T47D (cell line): ENCODE measurements at regions not wholly inside any gene's neighbourhood (a gene's known extent, or its start where the extent isn't known, plus 50 kb on each side); places are given as distances from the start of the nearest gene placed in this dataset.

Source experiments
- DNase-seq, 2 experiments: peaks; one replicate each; pipeline versions ENCODE4 v3.0.0 to v3.0.0-alpha.2; 2011 to 2012; ENCODE audit warnings: low read depth in 1 of 2, low spot score in 1 of 2
- JUND ChIP-seq: IDR thresholded peaks from 2 replicates; pipeline ENCODE4 v1.6.1; 2012; ENCODE audit warnings: low read depth
- in situ Hi-C: cut with HindIII; loops from 2 replicates; pipeline ENCODE4 v1.10.0; 2016; ENCODE audit warnings: low sequenced_read_pairs, low pct_unique_long_range_greater_than_20kb

DNA sequence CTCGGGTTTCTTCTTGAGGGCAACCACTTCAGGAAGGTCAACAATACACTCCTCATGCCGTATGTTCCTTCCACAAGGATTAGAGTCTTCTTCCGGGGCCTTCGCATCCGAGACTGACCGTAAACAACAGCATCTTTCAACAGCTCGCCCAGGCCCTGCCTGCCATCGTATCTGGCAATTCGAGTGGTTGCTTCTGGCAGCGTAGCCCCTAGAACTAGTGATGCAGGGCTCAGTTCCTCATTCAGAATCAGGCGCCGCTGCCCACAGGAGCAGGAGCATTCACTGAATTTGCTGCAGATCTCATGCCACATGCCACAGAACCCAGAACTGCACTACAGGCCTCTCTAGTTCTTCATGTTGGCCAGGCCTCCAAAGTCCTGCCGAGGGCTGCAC is 59.0 kb upstream of the AFDN start:
- in situ Hi-C loops, result no loop called here
- no peak for TF ChIP-seq JUND
- no peak for DNase-seq

DNA sequence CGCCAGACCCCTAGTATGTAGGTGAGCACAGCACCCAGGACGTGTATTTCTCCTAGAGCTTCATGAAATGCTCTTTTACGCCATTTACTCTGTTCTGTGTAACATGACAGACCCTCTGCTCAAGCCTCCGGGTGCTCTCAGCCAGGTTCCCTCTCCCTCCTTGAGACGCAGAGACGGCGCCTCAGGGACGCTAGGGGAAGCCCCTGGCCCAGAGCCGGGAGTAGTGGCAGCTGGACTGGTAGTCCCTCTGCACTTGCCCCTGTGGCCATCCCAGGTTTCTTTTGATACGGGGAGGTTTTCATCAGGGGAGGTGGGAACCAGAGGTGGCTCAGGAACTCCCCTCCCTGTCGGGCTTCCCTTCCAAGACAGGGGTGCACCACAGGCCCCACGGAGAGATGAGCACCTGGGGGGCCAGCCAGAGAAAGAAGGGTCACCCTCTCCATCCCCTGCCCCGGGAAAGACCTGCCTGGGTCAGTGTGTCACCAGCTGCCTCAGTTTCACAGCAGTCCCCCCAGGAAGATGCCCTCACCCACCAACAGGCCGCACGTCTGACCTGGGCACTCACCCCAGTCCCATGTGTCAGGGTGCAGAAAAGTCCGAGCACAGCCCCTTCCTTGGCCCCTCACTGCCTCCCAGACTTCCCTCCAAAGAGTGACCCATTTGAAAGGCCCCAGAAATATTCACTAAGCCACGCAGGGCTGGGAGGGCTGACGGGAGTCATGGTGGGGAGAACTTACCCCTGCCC is 58.1 kb upstream of the AFDN start:
- in situ Hi-C loops, result no loop called here
- no peak for TF ChIP-seq JUND
- no peak for DNase-seq

DNA sequence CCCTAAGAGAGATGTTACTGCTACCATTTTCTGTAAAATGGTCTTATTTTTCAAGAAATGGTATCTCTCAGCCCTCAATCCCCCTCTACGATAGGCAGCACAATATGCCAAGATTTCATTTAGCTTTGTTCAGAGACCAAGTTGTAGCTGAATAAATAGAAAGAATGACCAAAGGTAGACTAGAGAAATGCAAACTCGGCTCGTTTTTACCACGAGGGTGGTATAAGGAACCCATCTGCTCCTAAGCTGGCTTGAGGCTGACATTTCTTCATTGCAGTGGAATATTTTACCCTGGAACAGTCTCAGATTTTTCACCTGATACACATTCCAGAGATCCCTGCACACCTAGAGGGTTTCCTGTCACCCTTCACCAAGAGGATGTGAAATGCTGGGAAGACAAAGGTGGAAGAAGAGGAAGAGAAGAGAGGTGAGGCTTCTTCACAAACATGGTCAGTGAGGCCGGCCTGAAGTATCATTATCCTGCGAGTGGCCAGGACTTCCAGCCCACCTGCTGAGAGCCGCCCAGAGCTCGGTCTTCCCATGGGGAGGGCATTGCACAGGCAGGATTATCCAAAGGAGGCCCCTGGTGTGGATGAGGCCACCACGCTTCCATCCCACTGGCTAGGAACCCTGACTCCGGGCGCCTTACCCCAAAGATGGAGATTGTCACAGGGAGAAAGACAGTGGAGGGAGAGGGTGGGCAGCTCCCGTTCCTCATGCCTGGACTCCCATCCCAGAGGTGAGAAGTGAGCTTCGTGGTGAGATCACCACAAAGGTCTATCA is 57.1 kb upstream of the AFDN start:
- DNase-seq, result no peak
- in situ Hi-C loops, result no loop called here
- TF ChIP-seq JUND, result no peak

DNA sequence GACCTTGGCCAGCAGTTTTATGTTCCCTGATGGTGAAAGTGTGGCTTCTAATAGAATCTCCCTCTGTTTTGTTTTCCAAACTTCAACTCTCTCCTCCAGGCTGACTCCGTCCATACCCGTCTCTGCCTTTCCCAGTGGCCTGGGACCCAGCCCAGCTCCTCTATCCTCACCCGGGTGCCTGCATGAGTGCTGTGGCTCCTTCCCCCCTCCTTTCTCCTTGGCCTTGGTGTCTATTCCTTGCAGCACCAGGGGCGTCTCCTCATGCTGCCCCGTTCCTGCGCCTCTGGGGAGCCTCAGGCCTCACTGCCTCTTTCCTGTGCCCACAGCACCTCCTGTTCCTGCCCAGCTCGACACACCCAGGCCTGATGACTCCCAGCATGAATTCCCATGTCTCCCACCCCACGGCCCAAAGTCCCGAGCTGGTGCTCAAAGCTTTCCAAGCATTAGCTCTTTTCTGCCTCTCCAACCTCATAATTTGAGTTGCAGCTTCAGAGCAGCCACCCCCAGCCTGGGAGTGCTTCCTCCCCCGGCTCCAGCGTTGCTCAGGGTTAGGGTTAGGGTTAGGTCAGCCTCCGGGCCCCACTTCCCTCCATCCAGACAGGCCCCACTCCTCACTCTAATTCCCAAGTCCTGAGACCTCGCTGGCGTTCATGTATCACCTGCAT is 56.3 kb upstream of the AFDN start:
- TF ChIP-seq JUND, result no peak
- in situ Hi-C loops, result no loop called here
- no peak for DNase-seq

DNA sequence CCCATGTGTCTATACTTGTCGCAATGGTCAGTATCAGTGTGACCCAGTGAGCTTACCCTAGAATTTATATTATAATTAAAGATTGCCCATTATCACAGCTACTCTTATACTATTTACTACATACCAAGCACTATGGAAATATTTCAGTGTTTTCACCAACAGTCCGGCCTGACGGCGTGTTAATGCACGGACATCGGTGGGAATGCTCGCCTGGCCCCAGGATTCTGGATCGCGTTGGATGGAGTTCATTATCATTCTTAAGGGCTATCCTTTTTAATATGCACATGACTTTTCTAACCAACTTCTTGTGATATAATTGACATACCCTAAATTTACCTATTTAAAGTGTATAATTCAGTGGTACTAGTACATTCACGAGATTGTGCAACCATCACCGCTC is 51.8 kb upstream of the AFDN start:
- no peak for DNase-seq
- no peak for TF ChIP-seq JUND
- in situ Hi-C loops, result no loop called here

- no peak for TF ChIP-seq JUND
- no peak for DNase-seq
- in situ Hi-C loops, result no loop called here
These were observed 49.6 kb upstream of the AFDN start for GRCh38 chr6:167776906-167777627.
